Adrenal gland (tissue), 5 donors: ENCODE measurements at regions not wholly inside any gene's neighbourhood (a gene's known extent, or its start where the extent isn't known, plus 50 kb on each side); places are given as distances from the start of the nearest gene placed in this dataset.

ENCODE experiments used
- POLR2A ChIP-seq, 2 donors: fragments of 450-650 bp; IDR thresholded peaks; one replicate each; pipeline ENCODE4 v1.6.1; 2017; ENCODE audit warnings: antibody characterized with exemption in 2 of 2, mild to moderate bottlenecking in 2 of 2, moderate library complexity in 1 of 2
- TF ChIP-seq, protein P1 (sequence below), 6 experiments: fragments of 450-650 bp in 4 of 6; fragments of 200-600 bp in 2 of 6; sonication (generic) in 1 of 6; IDR thresholded peaks; 1 replicate in 5 of 6; 2 replicates in 1 of 6; pipeline versions ENCODE4 v1.5.1 to v1.8.0; 2016 to 2021; ENCODE audit warnings: antibody characterized with exemption in 6 of 6, mild to moderate bottlenecking in 2 of 6, moderate library complexity in 1 of 6
- donor health status: DM: no; HTN: no; CAD: no.

DNA sequence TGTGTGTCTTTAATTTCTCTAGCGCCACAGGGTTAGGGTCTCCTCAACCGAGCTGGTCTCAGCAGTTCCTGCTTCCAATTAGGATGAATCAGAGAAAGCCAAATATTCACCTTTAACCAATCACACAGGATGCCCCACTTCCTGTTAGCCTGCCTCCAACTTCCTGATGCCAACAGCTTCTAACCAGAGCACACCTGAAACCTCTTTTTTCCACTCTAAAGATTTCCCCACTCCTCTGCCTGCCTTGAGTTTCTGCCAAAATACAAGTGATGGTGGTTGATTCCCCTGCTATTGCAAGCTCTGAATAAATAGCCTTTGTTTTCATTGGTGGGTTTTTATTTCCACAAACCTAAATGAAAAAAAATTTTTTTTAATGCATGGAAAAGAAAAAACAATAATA lies 144.7 kb upstream of the UST start:
- TF ChIP-seq, protein P1, sequence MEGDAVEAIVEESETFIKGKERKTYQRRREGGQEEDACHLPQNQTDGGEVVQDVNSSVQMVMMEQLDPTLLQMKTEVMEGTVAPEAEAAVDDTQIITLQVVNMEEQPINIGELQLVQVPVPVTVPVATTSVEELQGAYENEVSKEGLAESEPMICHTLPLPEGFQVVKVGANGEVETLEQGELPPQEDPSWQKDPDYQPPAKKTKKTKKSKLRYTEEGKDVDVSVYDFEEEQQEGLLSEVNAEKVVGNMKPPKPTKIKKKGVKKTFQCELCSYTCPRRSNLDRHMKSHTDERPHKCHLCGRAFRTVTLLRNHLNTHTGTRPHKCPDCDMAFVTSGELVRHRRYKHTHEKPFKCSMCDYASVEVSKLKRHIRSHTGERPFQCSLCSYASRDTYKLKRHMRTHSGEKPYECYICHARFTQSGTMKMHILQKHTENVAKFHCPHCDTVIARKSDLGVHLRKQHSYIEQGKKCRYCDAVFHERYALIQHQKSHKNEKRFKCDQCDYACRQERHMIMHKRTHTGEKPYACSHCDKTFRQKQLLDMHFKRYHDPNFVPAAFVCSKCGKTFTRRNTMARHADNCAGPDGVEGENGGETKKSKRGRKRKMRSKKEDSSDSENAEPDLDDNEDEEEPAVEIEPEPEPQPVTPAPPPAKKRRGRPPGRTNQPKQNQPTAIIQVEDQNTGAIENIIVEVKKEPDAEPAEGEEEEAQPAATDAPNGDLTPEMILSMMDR (IDR thresholded peaks at IDR 0.05): no peak
- TF ChIP-seq POLR2A (IDR thresholded peaks at IDR 0.05): no peak
